ENCODE measurements at regions not wholly inside any gene's neighbourhood (a gene's known extent, or its start where the extent isn't known, plus 50 kb on each side); places are given as distances from the start of the nearest gene placed in this dataset.

GRCh38 chr1:229753764-229754551 is 127.9 kb downstream of the URB2 start:
- TF ChIP-seq, protein P1, sequence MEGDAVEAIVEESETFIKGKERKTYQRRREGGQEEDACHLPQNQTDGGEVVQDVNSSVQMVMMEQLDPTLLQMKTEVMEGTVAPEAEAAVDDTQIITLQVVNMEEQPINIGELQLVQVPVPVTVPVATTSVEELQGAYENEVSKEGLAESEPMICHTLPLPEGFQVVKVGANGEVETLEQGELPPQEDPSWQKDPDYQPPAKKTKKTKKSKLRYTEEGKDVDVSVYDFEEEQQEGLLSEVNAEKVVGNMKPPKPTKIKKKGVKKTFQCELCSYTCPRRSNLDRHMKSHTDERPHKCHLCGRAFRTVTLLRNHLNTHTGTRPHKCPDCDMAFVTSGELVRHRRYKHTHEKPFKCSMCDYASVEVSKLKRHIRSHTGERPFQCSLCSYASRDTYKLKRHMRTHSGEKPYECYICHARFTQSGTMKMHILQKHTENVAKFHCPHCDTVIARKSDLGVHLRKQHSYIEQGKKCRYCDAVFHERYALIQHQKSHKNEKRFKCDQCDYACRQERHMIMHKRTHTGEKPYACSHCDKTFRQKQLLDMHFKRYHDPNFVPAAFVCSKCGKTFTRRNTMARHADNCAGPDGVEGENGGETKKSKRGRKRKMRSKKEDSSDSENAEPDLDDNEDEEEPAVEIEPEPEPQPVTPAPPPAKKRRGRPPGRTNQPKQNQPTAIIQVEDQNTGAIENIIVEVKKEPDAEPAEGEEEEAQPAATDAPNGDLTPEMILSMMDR (IDR thresholded peaks at IDR 0.05; ENCODE audit: low read depth, low read length) = no peak
- no peak for DNase-seq (ENCODE audit: extremely low read depth, low read depth)

GRCh38 chr1:229756666-229757065 is 130.6 kb downstream of the URB2 start:
- TF ChIP-seq, protein P1 (IDR thresholded peaks at IDR 0.05; ENCODE audit: low read depth, low read length) = no peak
- DNase-seq (ENCODE audit: extremely low read depth, low read depth) = peak; percentile 37

DNA sequence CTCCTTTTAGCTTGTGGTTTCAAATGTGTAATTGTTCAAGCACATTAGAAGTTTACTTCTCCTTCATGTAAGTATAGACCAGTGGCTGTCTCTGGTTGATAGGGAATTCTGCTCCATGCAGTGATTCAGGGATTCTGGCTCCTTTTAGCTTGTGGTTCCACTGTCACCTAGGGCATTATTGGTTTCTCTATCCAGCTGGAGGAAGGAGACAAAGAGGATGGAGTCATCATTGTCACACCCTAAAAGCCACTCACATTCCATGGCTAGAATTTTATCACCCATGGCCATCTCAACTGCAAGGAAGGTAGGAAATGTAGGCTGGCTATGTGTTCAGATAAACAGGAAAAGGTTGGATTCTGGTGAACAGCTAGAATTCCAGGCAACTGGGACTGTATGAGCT is 131.2 kb downstream of the URB2 start:
- DNase-seq (ENCODE audit: extremely low read depth, low read depth) = no peak
- TF ChIP-seq, protein P1 (IDR thresholded peaks at IDR 0.05; ENCODE audit: low read depth, low read length) = no peak

DNA sequence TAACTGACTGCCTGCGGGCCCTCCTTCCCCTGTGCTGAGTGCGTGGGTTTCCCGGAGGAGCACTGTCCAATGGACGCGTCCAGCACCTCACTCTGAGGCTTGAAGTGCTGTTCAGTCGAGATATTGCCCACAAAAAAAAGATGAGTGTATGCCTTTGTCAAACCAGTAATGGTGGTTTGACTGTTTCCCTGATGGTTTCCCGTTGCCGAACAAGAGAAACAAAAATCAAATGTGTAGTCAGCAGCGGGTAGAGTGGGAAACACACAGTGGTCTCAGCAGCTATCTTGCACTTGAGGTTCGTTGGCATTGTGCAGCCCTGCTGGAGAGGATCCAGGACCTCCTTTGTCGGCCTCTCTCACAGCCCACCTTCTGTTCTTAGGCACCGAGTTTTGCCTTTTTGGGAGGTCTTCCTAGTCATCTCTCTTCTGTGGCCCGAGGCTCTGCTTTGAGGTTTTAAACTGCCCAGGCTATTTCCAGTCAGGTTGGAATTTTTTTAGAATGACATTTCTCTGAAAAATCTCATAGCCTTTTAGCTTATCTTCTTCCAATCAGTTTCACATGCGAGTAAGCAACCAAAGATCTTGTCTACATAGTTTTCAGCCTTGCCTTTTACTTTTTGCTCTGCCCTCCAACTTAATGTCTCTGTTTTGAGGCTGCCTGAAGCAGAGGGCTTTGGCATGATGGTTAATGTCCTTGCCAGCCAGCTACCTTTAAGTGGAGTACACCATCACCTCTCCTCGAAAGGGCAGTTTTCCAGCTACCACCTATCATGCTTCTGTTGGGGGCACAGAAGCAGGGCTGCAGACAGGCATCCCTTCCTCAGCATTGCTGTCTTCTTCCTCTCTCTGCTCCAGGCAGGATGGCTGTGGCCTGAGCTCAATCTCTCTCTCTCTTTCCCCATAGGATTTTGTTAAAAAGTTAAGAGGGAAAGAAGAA is 132.3 kb downstream of the URB2 start:
- TF ChIP-seq, protein P1 (IDR thresholded peaks at IDR 0.05; ENCODE audit: low read depth, low read length) = no peak
- DNase-seq (ENCODE audit: extremely low read depth, low read depth) = no peak

GRCh38 chr1:229759037-229759435 is 133.0 kb downstream of the URB2 start:
- DNase-seq (ENCODE audit: extremely low read depth, low read depth) = peak; percentile 15
- TF ChIP-seq, protein P1 (IDR thresholded peaks at IDR 0.05; ENCODE audit: low read depth, low read length) = no peak

- TF ChIP-seq, protein P1 (IDR thresholded peaks at IDR 0.05; ENCODE audit: low read depth, low read length) = no peak
- DNase-seq (ENCODE audit: extremely low read depth, low read depth) = no peak
Measured at GRCh38 chr1:229759586-229759985, 133.5 kb downstream of the URB2 start.
